ENCODE measurements at regions not wholly inside any gene's neighbourhood (a gene's known extent, or its start where the extent isn't known, plus 50 kb on each side); places are given as distances from the start of the nearest gene placed in this dataset.

DNA sequence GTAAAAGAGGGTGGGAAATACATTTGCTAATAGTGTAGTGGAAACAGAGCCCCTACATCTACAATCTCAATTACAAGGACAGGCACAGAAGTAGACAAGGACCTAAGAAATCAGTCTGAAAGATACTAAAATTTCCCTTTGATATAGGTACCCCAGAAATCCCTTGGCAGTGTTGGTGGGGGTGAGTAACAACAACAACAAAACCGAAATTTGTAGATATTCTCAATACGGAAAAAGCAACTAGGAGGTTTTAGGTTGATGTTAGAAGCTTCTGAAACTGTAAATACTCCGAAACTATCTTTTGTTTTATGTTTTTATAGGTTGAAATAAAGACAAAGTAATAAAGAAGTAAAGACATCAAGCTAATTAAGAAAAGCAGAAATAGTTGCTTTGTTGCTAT, 323.1 kb upstream of the CBLB start:
- Histone ChIP-seq H3K4me3 (no peak overlapping the region), H3F3A (replicated peaks; ENCODE audit: low read depth) (no peaks in the 10 kb centered on the region), H3K9me2 (ENCODE audit: insufficient read depth) (no peaks in the 10 kb centered on the region; the same call in 1 of the 2 replicates), H2AFZ (no peak overlapping the region), H3K4me1 (ENCODE audit: insufficient read depth) (peaks cover 16% of the 10 kb centered on the region; the same call in 1 of the 2 replicates), H3K4me2 (no peak overlapping the region), H3K27me3 (ENCODE audit: insufficient read depth) (no peaks in the 10 kb centered on the region), H3K36me3 (ENCODE audit: insufficient read depth) (no peaks in the 10 kb centered on the region), H3K79me2 (replicated peaks; ENCODE audit: insufficient read depth) (no peaks in the 10 kb centered on the region), H3K27ac (ENCODE audit: low read depth) (no peak overlapping the region), H4K20me1 (replicated peaks; ENCODE audit: insufficient read depth) (no peaks in the 10 kb centered on the region)
- Mint-ChIP-seq H3K27ac (no peak overlapping the region), H3K4me3 (no peak overlapping the region), H3K27me3 (ENCODE audit: insufficient read depth, low read depth, poor library complexity) (no peaks in the 10 kb centered on the region), H3K9me3 (no peaks in the 10 kb centered on the region), H3K4me1 (peaks cover 18% of the 10 kb centered on the region), H3K36me3 (ENCODE audit: low read depth) (no peaks in the 10 kb centered on the region)
- TF ChIP-seq POLR2AphosphoS5 (IDR thresholded peaks at IDR 0.05; ENCODE audit: low read depth) = no peak
- TF ChIP-seq JUNB (IDR thresholded peaks at IDR 0.05; ENCODE audit: unreplicated experiment) = no peak
- TF ChIP-seq CREB1 (CRISPR knock-in tag; IDR thresholded peaks at IDR 0.05; ENCODE audit: low read depth) = no peak
- no peak for TF ChIP-seq ZNF331 (CRISPR knock-in tag; IDR thresholded peaks at IDR 0.05; ENCODE audit: low read depth)
- TF ChIP-seq, protein P1, sequence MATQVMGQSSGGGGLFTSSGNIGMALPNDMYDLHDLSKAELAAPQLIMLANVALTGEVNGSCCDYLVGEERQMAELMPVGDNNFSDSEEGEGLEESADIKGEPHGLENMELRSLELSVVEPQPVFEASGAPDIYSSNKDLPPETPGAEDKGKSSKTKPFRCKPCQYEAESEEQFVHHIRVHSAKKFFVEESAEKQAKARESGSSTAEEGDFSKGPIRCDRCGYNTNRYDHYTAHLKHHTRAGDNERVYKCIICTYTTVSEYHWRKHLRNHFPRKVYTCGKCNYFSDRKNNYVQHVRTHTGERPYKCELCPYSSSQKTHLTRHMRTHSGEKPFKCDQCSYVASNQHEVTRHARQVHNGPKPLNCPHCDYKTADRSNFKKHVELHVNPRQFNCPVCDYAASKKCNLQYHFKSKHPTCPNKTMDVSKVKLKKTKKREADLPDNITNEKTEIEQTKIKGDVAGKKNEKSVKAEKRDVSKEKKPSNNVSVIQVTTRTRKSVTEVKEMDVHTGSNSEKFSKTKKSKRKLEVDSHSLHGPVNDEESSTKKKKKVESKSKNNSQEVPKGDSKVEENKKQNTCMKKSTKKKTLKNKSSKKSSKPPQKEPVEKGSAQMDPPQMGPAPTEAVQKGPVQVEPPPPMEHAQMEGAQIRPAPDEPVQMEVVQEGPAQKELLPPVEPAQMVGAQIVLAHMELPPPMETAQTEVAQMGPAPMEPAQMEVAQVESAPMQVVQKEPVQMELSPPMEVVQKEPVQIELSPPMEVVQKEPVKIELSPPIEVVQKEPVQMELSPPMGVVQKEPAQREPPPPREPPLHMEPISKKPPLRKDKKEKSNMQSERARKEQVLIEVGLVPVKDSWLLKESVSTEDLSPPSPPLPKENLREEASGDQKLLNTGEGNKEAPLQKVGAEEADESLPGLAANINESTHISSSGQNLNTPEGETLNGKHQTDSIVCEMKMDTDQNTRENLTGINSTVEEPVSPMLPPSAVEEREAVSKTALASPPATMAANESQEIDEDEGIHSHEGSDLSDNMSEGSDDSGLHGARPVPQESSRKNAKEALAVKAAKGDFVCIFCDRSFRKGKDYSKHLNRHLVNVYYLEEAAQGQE (IDR thresholded peaks at IDR 0.05; ENCODE audit: unreplicated experiment) = no peak
- TF ChIP-seq, protein P2, sequence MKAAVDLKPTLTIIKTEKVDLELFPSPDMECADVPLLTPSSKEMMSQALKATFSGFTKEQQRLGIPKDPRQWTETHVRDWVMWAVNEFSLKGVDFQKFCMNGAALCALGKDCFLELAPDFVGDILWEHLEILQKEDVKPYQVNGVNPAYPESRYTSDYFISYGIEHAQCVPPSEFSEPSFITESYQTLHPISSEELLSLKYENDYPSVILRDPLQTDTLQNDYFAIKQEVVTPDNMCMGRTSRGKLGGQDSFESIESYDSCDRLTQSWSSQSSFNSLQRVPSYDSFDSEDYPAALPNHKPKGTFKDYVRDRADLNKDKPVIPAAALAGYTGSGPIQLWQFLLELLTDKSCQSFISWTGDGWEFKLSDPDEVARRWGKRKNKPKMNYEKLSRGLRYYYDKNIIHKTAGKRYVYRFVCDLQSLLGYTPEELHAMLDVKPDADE (IDR thresholded peaks at IDR 0.05) = no peak
- TF ChIP-seq EZH2 (IDR thresholded peaks at IDR 0.05; ENCODE audit: low read depth, unreplicated experiment) = no peak
- TF ChIP-seq, protein P3, sequence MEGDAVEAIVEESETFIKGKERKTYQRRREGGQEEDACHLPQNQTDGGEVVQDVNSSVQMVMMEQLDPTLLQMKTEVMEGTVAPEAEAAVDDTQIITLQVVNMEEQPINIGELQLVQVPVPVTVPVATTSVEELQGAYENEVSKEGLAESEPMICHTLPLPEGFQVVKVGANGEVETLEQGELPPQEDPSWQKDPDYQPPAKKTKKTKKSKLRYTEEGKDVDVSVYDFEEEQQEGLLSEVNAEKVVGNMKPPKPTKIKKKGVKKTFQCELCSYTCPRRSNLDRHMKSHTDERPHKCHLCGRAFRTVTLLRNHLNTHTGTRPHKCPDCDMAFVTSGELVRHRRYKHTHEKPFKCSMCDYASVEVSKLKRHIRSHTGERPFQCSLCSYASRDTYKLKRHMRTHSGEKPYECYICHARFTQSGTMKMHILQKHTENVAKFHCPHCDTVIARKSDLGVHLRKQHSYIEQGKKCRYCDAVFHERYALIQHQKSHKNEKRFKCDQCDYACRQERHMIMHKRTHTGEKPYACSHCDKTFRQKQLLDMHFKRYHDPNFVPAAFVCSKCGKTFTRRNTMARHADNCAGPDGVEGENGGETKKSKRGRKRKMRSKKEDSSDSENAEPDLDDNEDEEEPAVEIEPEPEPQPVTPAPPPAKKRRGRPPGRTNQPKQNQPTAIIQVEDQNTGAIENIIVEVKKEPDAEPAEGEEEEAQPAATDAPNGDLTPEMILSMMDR (conservative IDR thresholded peaks at IDR 0.05; ENCODE audit: low read depth in 2 of 2) = no peak
- no peak for TF ChIP-seq NANOG (IDR thresholded peaks at IDR 0.05; ENCODE audit: borderline replicate concordance)
- TF ChIP-seq STAT1 (IDR thresholded peaks at IDR 0.05; ENCODE audit: unreplicated experiment) = no peak
- TF ChIP-seq, protein P4, sequence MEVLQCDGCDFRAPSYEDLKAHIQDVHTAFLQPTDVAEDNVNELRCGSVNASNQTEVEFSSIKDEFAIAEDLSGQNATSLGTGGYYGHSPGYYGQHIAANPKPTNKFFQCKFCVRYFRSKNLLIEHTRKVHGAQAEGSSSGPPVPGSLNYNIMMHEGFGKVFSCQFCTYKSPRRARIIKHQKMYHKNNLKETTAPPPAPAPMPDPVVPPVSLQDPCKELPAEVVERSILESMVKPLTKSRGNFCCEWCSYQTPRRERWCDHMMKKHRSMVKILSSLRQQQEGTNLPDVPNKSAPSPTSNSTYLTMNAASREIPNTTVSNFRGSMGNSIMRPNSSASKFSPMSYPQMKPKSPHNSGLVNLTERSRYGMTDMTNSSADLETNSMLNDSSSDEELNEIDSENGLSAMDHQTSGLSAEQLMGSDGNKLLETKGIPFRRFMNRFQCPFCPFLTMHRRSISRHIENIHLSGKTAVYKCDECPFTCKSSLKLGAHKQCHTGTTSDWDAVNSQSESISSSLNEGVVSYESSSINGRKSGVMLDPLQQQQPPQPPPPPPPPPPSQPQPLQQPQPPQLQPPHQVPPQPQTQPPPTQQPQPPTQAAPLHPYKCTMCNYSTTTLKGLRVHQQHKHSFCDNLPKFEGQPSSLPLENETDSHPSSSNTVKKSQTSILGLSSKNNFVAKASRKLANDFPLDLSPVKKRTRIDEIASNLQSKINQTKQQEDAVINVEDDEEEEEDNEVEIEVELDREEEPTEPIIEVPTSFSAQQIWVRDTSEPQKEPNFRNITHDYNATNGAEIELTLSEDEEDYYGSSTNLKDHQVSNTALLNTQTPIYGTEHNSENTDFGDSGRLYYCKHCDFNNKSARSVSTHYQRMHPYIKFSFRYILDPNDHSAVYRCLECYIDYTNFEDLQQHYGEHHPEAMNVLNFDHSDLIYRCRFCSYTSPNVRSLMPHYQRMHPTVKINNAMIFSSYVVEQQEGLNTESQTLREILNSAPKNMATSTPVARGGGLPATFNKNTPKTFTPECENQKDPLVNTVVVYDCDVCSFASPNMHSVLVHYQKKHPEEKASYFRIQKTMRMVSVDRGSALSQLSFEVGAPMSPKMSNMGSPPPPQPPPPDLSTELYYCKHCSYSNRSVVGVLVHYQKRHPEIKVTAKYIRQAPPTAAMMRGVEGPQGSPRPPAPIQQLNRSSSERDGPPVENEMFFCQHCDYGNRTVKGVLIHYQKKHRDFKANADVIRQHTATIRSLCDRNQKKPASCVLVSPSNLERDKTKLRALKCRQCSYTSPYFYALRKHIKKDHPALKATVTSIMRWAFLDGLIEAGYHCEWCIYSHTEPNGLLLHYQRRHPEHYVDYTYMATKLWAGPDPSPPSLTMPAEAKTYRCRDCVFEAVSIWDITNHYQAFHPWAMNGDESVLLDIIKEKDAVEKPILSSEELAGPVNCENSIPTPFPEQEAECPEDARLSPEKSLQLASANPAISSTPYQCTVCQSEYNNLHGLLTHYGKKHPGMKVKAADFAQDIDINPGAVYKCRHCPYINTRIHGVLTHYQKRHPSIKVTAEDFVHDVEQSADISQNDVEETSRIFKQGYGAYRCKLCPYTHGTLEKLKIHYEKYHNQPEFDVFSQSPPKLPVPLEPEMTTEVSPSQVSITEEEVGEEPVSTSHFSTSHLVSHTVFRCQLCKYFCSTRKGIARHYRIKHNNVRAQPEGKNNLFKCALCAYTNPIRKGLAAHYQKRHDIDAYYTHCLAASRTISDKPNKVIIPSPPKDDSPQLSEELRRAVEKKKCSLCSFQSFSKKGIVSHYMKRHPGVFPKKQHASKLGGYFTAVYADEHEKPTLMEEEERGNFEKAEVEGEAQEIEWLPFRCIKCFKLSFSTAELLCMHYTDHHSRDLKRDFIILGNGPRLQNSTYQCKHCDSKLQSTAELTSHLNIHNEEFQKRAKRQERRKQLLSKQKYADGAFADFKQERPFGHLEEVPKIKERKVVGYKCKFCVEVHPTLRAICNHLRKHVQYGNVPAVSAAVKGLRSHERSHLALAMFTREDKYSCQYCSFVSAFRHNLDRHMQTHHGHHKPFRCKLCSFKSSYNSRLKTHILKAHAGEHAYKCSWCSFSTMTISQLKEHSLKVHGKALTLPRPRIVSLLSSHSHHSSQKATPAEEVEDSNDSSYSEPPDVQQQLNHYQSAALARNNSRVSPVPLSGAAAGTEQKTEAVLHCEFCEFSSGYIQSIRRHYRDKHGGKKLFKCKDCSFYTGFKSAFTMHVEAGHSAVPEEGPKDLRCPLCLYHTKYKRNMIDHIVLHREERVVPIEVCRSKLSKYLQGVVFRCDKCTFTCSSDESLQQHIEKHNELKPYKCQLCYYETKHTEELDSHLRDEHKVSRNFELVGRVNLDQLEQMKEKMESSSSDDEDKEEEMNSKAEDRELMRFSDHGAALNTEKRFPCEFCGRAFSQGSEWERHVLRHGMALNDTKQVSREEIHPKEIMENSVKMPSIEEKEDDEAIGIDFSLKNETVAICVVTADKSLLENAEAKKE (CRISPR knock-in tag; IDR thresholded peaks at IDR 0.05) = no peak
- TF ChIP-seq EZH2phosphoT487 (IDR thresholded peaks at IDR 0.05; ENCODE audit: unreplicated experiment) = no peak
- TF ChIP-seq ZNF114 (CRISPR knock-in tag; IDR thresholded peaks at IDR 0.05) = no peak
- no peak for DNase-seq (ENCODE audit: low spot score)
- ATAC-seq = no peak

Measured in GM23338 (cell line).